GM21723 (cell line): ENCODE measurements at regions not wholly inside any gene's neighbourhood (a gene's known extent, or its start where the extent isn't known, plus 50 kb on each side); places are given as distances from the start of the nearest gene placed in this dataset.
A peak's percentile ranks its signal among the peaks of the same experiment; 100 is the strongest.

Experiments
- ATAC-seq: cut with Tn5 transposase; IDR thresholded peaks from one replicate; pipeline ENCODE4 v1.9.1; 2021; ENCODE audit warnings: mild to moderate bottlenecking, moderate library complexity; ENCODE audit not compliant: unreplicated experiment

DNA sequence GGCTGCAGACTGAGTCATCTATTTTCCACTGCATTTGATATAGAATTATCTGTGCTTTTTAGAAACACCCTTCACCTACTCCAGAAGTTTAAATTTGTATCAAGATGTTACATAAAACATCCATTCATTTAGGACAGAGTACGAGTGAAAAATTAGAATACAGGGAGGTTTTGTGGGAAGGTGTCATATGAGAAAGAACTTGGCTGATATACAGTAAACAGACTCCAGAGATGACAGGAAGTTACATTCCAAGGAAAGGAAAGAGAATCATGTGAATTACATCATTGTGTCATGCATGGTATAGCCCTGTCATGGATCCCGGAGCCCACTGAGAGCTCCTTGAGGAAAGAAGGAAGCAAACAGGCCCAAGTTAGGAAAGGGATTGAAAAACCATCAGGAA is 341.5 kb upstream of the PKDCC start:
- ATAC-seq: no peak

DNA sequence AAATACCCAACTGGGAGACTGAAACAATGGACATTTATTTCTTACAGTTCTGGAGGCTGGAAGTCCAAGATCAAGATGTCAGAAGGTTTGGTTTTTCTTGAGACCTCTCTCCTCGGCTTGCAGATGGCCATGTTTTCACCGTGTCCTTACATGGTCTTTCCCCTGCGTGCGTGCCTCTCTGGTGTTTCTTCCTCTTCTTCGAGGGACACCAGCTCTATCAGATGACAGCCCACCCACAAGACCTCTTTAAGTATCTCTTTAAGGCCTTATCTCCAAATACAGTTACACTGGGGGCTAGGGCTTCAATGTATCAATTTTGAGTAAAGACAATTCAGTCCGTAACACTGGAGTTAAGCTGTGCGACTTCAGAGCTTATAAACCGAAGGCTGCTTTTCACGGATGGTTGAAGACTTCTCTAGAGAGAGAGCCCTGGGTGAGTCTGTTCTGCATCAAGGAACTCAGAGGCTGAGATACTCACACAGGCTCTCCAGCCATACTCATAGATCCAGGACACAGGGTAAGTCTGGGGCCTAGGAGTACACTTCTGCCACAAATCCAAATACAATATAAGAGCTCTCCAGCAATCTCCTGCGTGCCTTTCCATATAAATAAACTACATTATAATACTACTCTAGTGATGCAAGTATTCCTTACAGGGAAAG is 339.9 kb upstream of the PKDCC start:
- no peak for ATAC-seq

- ATAC-seq: no peak
These were observed 337.9 kb upstream of the PKDCC start for GRCh38 chr2:41709702-41710599.

DNA sequence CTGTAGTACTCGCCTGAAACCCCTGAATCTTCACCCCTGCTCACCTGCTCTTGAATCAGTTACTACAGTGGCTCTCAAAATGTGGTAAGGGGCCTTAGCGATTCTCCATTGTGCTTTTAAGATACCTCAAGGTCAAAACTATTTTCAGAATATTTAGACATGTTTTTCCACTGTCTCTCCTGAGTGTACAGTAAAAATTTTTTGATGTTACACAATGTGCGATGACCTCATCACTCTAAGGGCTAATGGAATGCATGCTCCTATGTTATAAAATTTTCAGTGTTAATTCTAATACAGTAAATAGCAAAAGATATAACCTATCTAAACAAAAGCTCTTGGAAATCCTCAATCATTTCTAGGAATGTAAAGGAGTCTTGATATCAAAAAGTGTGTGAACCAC is 336.9 kb upstream of the PKDCC start:
- no peak for ATAC-seq

- ATAC-seq: no peak
These were observed 336.1 kb upstream of the PKDCC start for GRCh38 chr2:41711736-41712135.

DNA sequence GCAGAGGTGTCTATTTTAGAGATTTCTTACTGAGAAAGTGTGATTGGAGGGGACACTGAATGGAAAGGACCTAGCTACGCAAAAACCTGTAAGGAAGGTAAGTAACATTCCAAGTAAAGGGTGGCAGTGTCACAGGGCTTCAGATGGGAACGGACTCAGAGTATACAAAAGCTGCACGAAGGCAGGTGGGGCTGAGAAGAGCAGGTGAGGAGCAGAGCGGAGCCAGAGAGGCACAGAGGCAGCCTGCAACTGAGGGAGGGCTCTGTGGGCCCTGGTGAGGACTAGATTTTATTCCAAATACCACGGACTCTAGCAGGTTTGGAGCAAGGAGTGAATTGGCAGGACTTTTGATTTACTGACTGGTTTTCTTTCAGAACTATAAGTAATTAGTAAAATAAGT is 331.3 kb upstream of the PKDCC start:
- no peak for ATAC-seq

DNA sequence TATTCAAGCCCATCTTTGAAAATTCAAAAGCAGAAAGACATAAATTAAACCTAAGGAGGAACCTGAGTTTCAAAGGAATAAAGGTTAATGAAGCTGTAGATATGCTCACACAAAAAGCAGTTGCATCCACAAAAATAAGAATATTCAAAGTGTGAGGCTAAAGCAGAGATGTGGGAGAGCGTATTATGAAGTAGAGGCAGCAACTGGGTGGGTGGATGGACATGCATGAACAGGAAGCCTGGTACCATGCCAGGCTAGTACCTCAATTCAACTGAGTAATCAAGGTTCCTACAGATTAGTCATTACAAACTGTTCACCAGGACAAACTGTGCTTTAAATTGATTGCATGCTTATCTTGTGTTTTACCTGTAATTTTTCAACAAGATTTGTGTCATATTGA is 330.0 kb upstream of the PKDCC start:
- no peak for ATAC-seq

DNA sequence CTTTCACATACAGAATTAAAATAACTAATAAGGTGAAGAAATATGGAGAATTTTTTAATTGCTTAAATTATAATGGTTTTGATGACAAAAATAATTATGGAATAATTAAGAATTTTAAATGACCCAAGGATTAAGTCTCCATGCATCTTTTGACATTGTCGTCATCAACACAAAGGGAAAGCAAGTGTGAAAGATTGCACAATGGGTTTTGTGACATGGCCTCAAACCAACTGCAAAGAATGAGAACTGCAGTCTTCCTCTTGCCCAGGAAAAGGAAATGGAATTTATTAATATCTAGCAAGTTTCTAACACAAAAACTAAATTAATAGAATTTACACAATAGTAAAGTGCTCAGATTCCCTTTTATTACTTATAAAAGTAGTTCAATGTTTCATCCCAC is 329.1 kb upstream of the PKDCC start:
- no peak for ATAC-seq

- no peak for ATAC-seq
These were observed 328.1 kb upstream of the PKDCC start for GRCh38 chr2:41719756-41720155.

DNA sequence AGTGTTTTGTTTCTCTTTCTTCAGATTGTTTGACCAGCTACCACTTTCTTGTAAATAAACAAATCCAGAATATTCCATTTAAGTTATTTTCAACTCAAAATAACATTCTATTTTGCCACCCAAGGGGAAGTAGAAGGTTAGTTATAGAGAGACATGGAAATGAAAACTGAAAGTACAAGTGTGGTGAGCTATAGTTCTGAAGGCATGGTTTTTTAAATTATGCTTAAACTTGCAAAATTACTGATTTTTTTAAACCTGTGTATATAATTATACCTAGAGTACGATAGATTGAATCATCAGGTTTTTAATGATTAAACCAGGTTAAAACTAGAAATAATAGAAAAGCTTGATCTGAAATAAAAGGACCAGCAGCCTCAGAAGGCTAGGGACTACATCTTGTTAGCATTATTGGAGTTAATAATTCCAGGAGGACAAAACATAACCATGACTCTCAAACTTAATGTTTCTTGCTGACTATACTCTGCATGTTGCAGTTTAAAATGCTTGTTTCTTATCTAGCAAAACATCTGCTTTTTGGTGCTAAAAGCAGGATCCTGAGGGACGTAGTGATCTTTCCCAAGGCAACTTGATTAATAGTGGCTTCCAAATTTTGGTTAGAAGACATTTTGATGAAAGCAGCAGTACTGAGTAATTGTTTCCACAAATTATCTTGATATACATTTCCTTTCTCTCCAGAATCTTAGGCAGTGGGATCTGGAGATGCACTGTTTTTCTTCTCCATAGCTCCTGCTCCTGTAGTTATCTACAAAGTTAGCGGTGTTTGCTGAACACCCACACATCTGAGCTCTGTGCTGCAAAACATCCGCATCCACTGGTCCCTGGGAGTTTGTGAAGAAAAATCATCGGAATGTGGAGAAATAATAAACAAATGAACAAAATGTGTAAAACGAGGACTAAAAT is 327.2 kb upstream of the PKDCC start:
- ATAC-seq: peak; percentile 62

GRCh38 chr2:41722668-41723369 is 325.0 kb upstream of the PKDCC start:
- no peak for ATAC-seq

- no peak for ATAC-seq
These were observed 324.3 kb upstream of the PKDCC start for GRCh38 chr2:41723526-41723925.

DNA sequence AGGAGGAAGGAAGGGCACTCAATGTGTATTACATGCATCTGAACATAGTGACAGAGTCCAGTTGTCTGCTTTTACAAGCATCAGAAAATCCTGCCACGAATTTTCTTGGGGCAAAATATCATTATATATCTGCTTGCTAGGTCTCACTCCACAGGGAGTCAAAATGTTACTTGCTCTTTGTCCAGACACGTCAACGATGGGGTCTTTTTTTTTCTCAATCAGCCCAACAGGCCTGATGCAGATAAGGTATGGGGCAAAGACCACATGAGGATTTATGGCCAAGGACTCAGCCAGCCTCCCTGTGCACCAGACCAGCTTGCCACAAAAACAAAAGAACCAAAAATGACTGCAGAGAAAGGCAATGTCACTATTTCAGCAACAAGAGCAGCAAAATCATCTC is 323.4 kb upstream of the PKDCC start:
- no peak for ATAC-seq

DNA sequence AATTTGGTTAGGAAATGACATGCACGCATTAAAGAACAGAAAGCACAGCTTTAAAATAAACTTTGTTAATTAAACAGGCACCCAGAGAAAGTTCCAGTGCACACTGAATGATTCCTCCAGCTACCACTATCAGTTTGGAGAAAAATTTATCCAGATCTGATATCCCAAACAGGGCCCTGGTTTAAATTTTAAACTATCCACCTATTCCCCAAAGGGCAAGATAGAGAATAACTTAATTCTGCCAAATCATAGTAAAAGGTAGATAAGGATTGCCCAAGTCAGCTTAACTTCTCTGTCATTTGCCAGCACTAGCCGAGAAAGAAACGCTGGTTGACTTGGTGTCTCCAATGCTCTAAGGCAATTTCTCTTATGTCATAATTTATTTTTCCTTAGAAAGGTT is 321.9 kb upstream of the PKDCC start:
- no peak for ATAC-seq

GRCh38 chr2:41726364-41726763 is 321.5 kb upstream of the PKDCC start:
- no peak for ATAC-seq

DNA sequence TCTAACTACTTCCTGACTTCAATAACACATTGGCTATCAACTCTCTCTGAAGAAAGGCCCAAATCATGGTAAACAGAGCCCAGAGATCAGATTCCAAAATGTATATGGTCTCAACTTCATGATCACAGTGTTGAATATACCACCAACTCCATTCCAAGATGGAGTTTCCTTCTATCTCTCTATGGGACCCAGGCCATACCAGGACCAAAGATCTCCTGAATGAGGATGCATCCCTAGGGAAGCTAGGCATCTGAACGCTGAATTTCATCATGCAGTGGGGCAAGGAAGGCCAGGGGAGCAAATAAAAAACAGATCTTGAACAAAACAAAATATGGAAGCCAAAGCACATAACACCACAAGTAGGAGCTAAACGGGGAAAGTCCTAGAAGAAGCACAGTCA is 320.7 kb upstream of the PKDCC start:
- ATAC-seq: no peak

- no peak for ATAC-seq
These were observed 320.1 kb upstream of the PKDCC start for GRCh38 chr2:41727711-41728110.

- no peak for ATAC-seq
These were observed 319.0 kb upstream of the PKDCC start for GRCh38 chr2:41728788-41729338.

DNA sequence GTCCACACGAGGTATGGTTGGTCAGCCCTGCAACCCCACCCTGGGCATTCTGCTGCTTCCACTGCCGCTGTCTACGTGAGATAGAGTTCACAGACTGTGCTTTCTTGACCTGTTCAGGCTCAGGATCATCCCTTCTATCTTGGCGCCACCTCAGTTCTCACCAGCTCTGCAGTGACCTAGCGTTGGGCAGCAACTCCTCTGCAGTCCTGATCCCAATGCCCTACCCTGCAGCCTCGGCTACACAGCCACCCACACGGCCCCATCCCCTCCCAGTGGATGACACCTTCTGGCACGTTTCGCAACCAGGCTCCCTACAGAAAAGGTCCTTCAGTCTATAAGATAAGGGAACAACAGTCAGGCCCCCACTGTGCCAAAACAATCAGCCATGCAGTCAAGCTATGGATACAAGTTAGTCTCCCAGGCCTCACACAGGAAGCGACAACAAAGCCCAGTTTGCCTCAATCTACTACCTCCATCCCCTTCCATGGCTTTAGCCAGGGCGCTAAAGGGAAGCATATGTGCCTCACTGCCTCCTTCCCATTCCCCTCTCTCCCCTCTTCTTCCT is 317.9 kb upstream of the PKDCC start:
- no peak for ATAC-seq

DNA sequence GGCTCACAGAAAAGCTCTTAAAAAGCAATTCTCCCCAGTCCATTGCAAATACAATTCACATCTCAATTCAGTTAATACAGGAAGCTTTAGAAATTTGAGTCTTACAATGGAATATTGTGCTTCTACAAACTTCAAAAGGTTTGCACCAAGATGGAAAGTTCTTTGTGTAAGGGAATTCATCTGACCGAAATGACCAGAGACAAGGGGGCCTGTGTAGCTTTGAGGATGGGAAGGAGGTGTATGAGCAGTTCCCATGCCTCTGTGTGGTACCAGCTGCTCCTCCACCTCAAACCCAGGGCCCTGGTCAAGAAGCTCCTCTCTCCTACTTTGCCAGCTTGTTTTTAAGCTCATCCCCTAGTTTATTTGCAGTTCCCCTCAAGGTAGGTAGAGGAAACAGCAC is 312.8 kb upstream of the PKDCC start:
- no peak for ATAC-seq
